ENCODE measurements at regions not wholly inside any gene's neighbourhood (a gene's known extent, or its start where the extent isn't known, plus 50 kb on each side); places are given as distances from the start of the nearest gene placed in this dataset.

- Histone ChIP-seq H3T11ph (ENCODE audit: low read length) (no peak overlapping the region), H3K23ac (ENCODE audit: insufficient read length, low read depth, low read length) (no peak overlapping the region), H3K18ac (ENCODE audit: insufficient read length, low read depth, low read length) (no peak overlapping the region), H3K23me2 (ENCODE audit: insufficient read length, low read depth, low read length, poor library complexity, severe bottlenecking) (no peaks in the 10 kb centered on the region), H2BK12ac (ENCODE audit: insufficient read length, low read depth, low read length) (no peak overlapping the region), H2BK20ac (ENCODE audit: low read depth, low read length, poor library complexity, severe bottlenecking) (no peak overlapping the region), H3K56ac (ENCODE audit: insufficient read length, low read depth, low read length) (no peak overlapping the region), H2AK5ac (ENCODE audit: insufficient read length, low read length) (no peak overlapping the region), H3K4ac (ENCODE audit: low read depth, low read length) (no peak overlapping the region), H3K4me1 (ENCODE audit: insufficient read depth, low read length) (peaks cover 2% of the 10 kb centered on the region; the same call in 1 of the 2 replicates), H2BK15ac (ENCODE audit: low read depth, low read length) (no peak overlapping the region), H2BK5ac (ENCODE audit: insufficient read length, low read length) (no peak overlapping the region), H4K5ac (ENCODE audit: insufficient read length, low read depth, low read length) (no peak overlapping the region), H3K27me3 (ENCODE audit: insufficient read depth, low read length) (no peaks in the 10 kb centered on the region), H3K14ac (ENCODE audit: insufficient read depth, low read length) (no peak overlapping the region), H4K8ac (replicated peaks; ENCODE audit: insufficient read length, low read depth, low read length) (no peak overlapping the region), H3K79me1 (ENCODE audit: insufficient read depth, low read depth, low read length, poor library complexity, severe bottlenecking) (no peaks in the 10 kb centered on the region), H4K91ac (ENCODE audit: insufficient read length, low read depth, low read length) (no peak overlapping the region), H4K20me1 (ENCODE audit: control insufficient read depth, insufficient read depth, insufficient read length) (no peaks in the 10 kb centered on the region), H2AFZ (ENCODE audit: low read length) (no peak overlapping the region), H3K9ac (ENCODE audit: extremely low read depth, insufficient read length, low read length) (no peak overlapping the region), H2BK120ac (ENCODE audit: low read depth, low read length, poor library complexity, severe bottlenecking) (no peak overlapping the region), H3K79me2 (ENCODE audit: insufficient read depth, low read length) (no peaks in the 10 kb centered on the region), H3K27ac (ENCODE audit: insufficient read length, low read depth, low read length) (no peak overlapping the region), H3K4me2 (ENCODE audit: insufficient read depth, insufficient read length, low read length) (no peak overlapping the region), H3K9me3 (ENCODE audit: control insufficient read depth, low read depth, low read length) (no peaks in the 10 kb centered on the region)
- H3K4me1 Mint-ChIP-seq: peaks cover 43 to 45% of the 10 kb centered on the region in 2 experiments
- DNase-seq: no peak
- H3K9me3 Mint-ChIP-seq: no peaks in the 10 kb centered on the region; a peak in 1 of 5 replicates
- peak overlapping the region in 1 of 2 experiments; percentile 7; a peak in 1 of 5 replicates for H3K4me3 Mint-ChIP-seq
- H3K27me3 Mint-ChIP-seq (ENCODE audit: low read depth): no peaks in the 10 kb centered on the region
- peak overlapping the region; percentile 68 to 90 (median 82); a peak in 5 of 7 replicates for H3K27ac Mint-ChIP-seq
- no peaks in the 10 kb centered on the region; a peak in 1 of 7 replicates for H3K36me3 Mint-ChIP-seq (ENCODE audit: insufficient read depth in 1 of 3, low read depth in 3 of 3)
- WGBS (ENCODE audit: extremely low coverage, insufficient read length, low lambda C conversion rate): no CpG with 5 or more reads among the region's 3 CpGs
- no peak for TF ChIP-seq CTCF (conservative IDR thresholded peaks at IDR 0.05)
Observed at GRCh38 chr2:226116346-226116745, 683.3 kb downstream of the IRS1 start.

Measured in H9 (cell line).